ENCODE measurements at regions not wholly inside any gene's neighbourhood (a gene's known extent, or its start where the extent isn't known, plus 50 kb on each side); places are given as distances from the start of the nearest gene placed in this dataset.

DNA sequence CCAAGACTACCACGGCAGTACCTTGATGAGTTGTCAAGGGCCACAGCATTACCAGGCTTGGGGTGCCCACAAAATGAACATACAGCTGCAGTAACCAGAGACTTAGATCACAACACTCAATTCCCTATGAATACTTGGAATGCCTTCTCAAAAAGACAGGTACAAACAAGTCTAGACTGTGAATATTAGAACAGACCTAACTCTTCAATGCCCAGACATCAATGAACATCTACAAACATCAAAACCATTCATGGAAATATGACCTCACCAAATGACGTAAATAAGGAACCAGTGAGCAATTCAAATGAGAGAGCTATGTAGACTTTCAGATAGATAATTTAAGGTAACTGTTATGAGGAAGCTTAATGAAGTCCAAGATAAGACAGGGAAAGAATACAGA is 185.1 kb upstream of the POU1F1 start:
- Histone ChIP-seq H3K36me3 (replicated peaks; ENCODE audit: low read depth, low read length) (no peaks in the 10 kb centered on the region), H3K4me1 (ENCODE audit: low read length) (no peaks in the 10 kb centered on the region), H2AFZ (ENCODE audit: low read depth, low read length) (no peak overlapping the region), H3K27ac (ENCODE audit: low read length) (no peak overlapping the region), H4K20me1 (ENCODE audit: insufficient read depth, low read length) (no peaks in the 10 kb centered on the region), H3K27me3 (ENCODE audit: low read depth, low read length) (no peaks in the 10 kb centered on the region), H3K9me3 (ENCODE audit: insufficient read depth, low read length) (no peaks in the 10 kb centered on the region), H3K79me2 (ENCODE audit: low read length) (no peaks in the 10 kb centered on the region), H3K9ac (ENCODE audit: low read length) (no peak overlapping the region), H3K4me3 (ENCODE audit: low read length) (no peak overlapping the region), H3K4me2 (ENCODE audit: low read length) (no peak overlapping the region)
- TF ChIP-seq, protein P1, sequence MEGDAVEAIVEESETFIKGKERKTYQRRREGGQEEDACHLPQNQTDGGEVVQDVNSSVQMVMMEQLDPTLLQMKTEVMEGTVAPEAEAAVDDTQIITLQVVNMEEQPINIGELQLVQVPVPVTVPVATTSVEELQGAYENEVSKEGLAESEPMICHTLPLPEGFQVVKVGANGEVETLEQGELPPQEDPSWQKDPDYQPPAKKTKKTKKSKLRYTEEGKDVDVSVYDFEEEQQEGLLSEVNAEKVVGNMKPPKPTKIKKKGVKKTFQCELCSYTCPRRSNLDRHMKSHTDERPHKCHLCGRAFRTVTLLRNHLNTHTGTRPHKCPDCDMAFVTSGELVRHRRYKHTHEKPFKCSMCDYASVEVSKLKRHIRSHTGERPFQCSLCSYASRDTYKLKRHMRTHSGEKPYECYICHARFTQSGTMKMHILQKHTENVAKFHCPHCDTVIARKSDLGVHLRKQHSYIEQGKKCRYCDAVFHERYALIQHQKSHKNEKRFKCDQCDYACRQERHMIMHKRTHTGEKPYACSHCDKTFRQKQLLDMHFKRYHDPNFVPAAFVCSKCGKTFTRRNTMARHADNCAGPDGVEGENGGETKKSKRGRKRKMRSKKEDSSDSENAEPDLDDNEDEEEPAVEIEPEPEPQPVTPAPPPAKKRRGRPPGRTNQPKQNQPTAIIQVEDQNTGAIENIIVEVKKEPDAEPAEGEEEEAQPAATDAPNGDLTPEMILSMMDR (IDR thresholded peaks at IDR 0.05; ENCODE audit: low read depth, low read length): no peak
- no peak for TF ChIP-seq EZH2phosphoT487 (IDR thresholded peaks at IDR 0.05; ENCODE audit: low read depth)

DNA sequence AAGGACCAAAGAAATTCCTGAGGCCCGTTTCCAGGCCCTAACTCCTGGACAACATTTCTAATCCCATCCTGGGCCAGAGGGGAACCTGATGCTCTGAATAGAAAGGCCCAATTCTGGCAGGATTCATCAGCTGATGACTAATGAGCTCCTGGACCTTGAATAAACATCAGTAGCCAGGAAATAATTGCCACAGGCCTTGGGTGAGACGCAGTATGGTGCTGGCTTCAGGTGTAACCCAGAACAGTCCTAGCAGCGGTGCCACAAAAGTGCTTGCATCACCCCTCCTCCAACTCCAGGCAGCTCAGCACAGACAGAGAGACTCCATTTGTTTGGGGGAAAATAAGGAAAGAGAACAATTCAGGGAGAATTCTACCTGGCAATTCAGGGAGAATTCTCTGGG is 184.7 kb upstream of the POU1F1 start:
- no peaks in the 10 kb centered on the region for H3K4me1 ChIP-seq (ENCODE audit: low read length)
- no peaks in the 10 kb centered on the region for H4K20me1 ChIP-seq (ENCODE audit: insufficient read depth, low read length)
- no peaks in the 10 kb centered on the region for H3K9me3 ChIP-seq (ENCODE audit: insufficient read depth, low read length)
- H3K4me2 ChIP-seq (ENCODE audit: low read length): no peak overlapping the region
- no peak overlapping the region for H3K9ac ChIP-seq (ENCODE audit: low read length)
- no peaks in the 10 kb centered on the region for H3K79me2 ChIP-seq (ENCODE audit: low read length)
- H3K27ac ChIP-seq (ENCODE audit: low read length): no peak overlapping the region
- no peak overlapping the region for H2AFZ ChIP-seq (ENCODE audit: low read depth, low read length)
- no peak overlapping the region for H3K4me3 ChIP-seq (ENCODE audit: low read length)
- no peak for TF ChIP-seq EZH2phosphoT487 (IDR thresholded peaks at IDR 0.05; ENCODE audit: low read depth)
- TF ChIP-seq, protein P1 (IDR thresholded peaks at IDR 0.05; ENCODE audit: low read depth, low read length): no peak
- H3K36me3 ChIP-seq (replicated peaks; ENCODE audit: low read depth, low read length): no peaks in the 10 kb centered on the region
- no peaks in the 10 kb centered on the region for H3K27me3 ChIP-seq (ENCODE audit: low read depth, low read length)

DNA sequence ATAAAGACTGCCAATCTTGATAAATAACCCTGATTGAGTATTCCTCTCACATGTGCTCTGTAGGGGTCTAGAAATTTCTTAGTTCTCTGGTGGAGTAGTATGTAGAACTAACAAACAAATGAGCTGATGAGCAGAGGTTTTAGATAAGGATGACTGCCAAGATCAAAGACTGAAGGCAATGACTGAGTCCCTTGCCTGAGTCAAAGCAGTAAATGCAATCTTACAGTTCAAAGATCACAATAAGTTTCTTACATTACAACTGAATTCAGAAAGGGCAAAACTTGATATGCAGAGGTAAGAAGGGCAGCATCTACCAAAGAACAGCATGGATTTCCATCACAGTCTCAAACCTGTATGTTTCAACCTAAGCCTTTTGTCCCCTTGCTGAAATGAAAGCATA is 172.2 kb upstream of the POU1F1 start:
- no peak overlapping the region for H3K9ac ChIP-seq (ENCODE audit: low read length)
- no peak overlapping the region for H3K4me3 ChIP-seq (ENCODE audit: low read length)
- H3K79me2 ChIP-seq (ENCODE audit: low read length): no peaks in the 10 kb centered on the region
- no peak for TF ChIP-seq EZH2phosphoT487 (IDR thresholded peaks at IDR 0.05; ENCODE audit: low read depth)
- TF ChIP-seq, protein P1 (IDR thresholded peaks at IDR 0.05; ENCODE audit: low read depth, low read length): no peak
- no peak overlapping the region for H2AFZ ChIP-seq (ENCODE audit: low read depth, low read length)
- no peaks in the 10 kb centered on the region for H3K9me3 ChIP-seq (ENCODE audit: insufficient read depth, low read length)
- H3K4me1 ChIP-seq (ENCODE audit: low read length): no peaks in the 10 kb centered on the region
- H3K4me2 ChIP-seq (ENCODE audit: low read length): no peak overlapping the region
- no peak overlapping the region for H3K27ac ChIP-seq (ENCODE audit: low read length)
- H3K36me3 ChIP-seq (replicated peaks; ENCODE audit: low read depth, low read length): no peaks in the 10 kb centered on the region
- H4K20me1 ChIP-seq (ENCODE audit: insufficient read depth, low read length): no peaks in the 10 kb centered on the region
- H3K27me3 ChIP-seq (ENCODE audit: low read depth, low read length): no peaks in the 10 kb centered on the region

DNA sequence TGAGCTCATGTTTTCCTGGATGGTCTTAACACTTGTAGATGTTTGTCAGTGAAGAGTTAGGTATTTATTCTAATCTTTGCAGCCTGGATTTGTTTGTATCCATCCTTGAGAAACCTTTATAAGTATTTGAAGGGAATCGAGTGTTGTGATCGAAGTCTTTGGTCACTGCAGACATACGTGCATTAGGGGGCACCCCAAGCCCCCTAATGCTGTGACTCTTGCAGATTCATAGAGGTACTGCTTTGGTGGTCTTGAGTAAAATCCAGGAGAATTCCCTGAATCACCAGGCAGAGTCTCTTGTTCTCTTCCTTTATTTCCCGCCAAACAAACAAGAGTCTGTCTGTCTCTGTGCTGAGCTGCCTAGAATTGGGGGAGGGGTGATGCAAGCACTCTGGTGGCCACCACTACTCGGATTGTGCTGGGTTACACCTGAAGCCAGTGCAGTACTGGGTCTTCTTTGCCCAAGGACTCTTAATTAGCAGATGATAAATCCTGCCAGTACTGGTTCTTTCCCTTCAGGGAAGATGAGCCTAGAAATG is 170.5 kb upstream of the POU1F1 start:
- Histone ChIP-seq H3K4me3 (ENCODE audit: low read length) (no peak overlapping the region), H3K36me3 (replicated peaks; ENCODE audit: low read depth, low read length) (no peaks in the 10 kb centered on the region), H3K27me3 (ENCODE audit: low read depth, low read length) (no peaks in the 10 kb centered on the region), H3K9me3 (ENCODE audit: insufficient read depth, low read length) (no peaks in the 10 kb centered on the region), H4K20me1 (ENCODE audit: insufficient read depth, low read length) (no peaks in the 10 kb centered on the region), H2AFZ (ENCODE audit: low read depth, low read length) (no peak overlapping the region), H3K9ac (ENCODE audit: low read length) (no peak overlapping the region), H3K27ac (ENCODE audit: low read length) (no peak overlapping the region), H3K4me1 (ENCODE audit: low read length) (no peaks in the 10 kb centered on the region), H3K4me2 (ENCODE audit: low read length) (no peak overlapping the region), H3K79me2 (ENCODE audit: low read length) (no peaks in the 10 kb centered on the region)
- TF ChIP-seq, protein P1 (IDR thresholded peaks at IDR 0.05; ENCODE audit: low read depth, low read length): no peak
- no peak for TF ChIP-seq EZH2phosphoT487 (IDR thresholded peaks at IDR 0.05; ENCODE audit: low read depth)

Data from OCI-LY3 (cell line).